ENCODE measurements at regions not wholly inside any gene's neighbourhood (a gene's known extent, or its start where the extent isn't known, plus 50 kb on each side); places are given as distances from the start of the nearest gene placed in this dataset.

- TF ChIP-seq CTCF (conservative IDR thresholded peaks at IDR 0.05; ENCODE audit: low read depth, low read length) (no peak), EZH2 (IDR thresholded peaks at IDR 0.05; ENCODE audit: borderline replicate concordance, low read depth, low read length, poor library complexity, severe bottlenecking) (no peak)
Measured at GRCh38 chr3:3605226-3605625, 194.0 kb upstream of the LRRN1 start.

Measured in A673 (cell line).